ENCODE measurements at regions not wholly inside any gene's neighbourhood (a gene's known extent, or its start where the extent isn't known, plus 50 kb on each side); places are given as distances from the start of the nearest gene placed in this dataset.
"Not testable (repeated sequence)": the region's sequence is repeated elsewhere in the genome, so short reads cannot be mapped to it uniquely, and the experiment has no call there.

- DNase-seq, result no peak
These were observed 496.9 kb upstream of the STXBP6 start for GRCh38 chr14:25546826-25547225.

- peak; percentile 23 to 35 for DNase-seq
These were observed 488.0 kb upstream of the STXBP6 start for GRCh38 chr14:25537846-25538455.

GRCh38 chr14:25526290-25526689 lies 476.3 kb upstream of the STXBP6 start:
- DNase-seq, result no peak

GRCh38 chr14:25522926-25523325 lies 473.0 kb upstream of the STXBP6 start:
- DNase-seq, result no peak

- DNase-seq, result no peak
These were observed 472.2 kb upstream of the STXBP6 start for GRCh38 chr14:25522116-25522515.

- no peak for DNase-seq
These were observed 471.7 kb upstream of the STXBP6 start for GRCh38 chr14:25521616-25522015.

GRCh38 chr14:25520821-25521220 lies 470.9 kb upstream of the STXBP6 start:
- no peak for DNase-seq

GRCh38 chr14:25518364-25518763 lies 468.4 kb upstream of the STXBP6 start:
- no peak for DNase-seq

- no peak for DNase-seq
These were observed 466.9 kb upstream of the STXBP6 start for GRCh38 chr14:25516838-25517237.

- DNase-seq, result no peak
These were observed 458.9 kb upstream of the STXBP6 start for GRCh38 chr14:25508845-25509244.

- no peak for DNase-seq
These were observed 451.8 kb upstream of the STXBP6 start for GRCh38 chr14:25501749-25502148.

- DNase-seq, result no peak
These were observed 439.0 kb upstream of the STXBP6 start for GRCh38 chr14:25488961-25489360.

- no peak for DNase-seq
These were observed 435.4 kb upstream of the STXBP6 start for GRCh38 chr14:25485381-25485780.

- DNase-seq, result no peak
These were observed 435.0 kb upstream of the STXBP6 start for GRCh38 chr14:25484906-25485305.

- DNase-seq, result no peak
These were observed 434.3 kb upstream of the STXBP6 start for GRCh38 chr14:25484235-25484634.

- no peak for DNase-seq
These were observed 427.6 kb upstream of the STXBP6 start for GRCh38 chr14:25477316-25478098.

- no peak for DNase-seq
These were observed 422.8 kb upstream of the STXBP6 start for GRCh38 chr14:25472700-25473099.

- no peak for DNase-seq
These were observed 414.8 kb upstream of the STXBP6 start for GRCh38 chr14:25464772-25465171.

- no peak for DNase-seq
These were observed 414.1 kb upstream of the STXBP6 start for GRCh38 chr14:25464078-25464477.

GRCh38 chr14:25463480-25463879 lies 413.5 kb upstream of the STXBP6 start:
- no peak for DNase-seq

- no peak for DNase-seq
These were observed 411.8 kb upstream of the STXBP6 start for GRCh38 chr14:25461780-25462179.

- no peak for DNase-seq
These were observed 394.4 kb upstream of the STXBP6 start for GRCh38 chr14:25444381-25444780.

GRCh38 chr14:25440382-25440781 lies 390.4 kb upstream of the STXBP6 start:
- not testable (repeated sequence) for DNase-seq

GRCh38 chr14:25436906-25437305 lies 387.0 kb upstream of the STXBP6 start:
- no peak for DNase-seq
